ENCODE measurements at regions not wholly inside any gene's neighbourhood (a gene's known extent, or its start where the extent isn't known, plus 50 kb on each side); places are given as distances from the start of the nearest gene placed in this dataset.

DNA sequence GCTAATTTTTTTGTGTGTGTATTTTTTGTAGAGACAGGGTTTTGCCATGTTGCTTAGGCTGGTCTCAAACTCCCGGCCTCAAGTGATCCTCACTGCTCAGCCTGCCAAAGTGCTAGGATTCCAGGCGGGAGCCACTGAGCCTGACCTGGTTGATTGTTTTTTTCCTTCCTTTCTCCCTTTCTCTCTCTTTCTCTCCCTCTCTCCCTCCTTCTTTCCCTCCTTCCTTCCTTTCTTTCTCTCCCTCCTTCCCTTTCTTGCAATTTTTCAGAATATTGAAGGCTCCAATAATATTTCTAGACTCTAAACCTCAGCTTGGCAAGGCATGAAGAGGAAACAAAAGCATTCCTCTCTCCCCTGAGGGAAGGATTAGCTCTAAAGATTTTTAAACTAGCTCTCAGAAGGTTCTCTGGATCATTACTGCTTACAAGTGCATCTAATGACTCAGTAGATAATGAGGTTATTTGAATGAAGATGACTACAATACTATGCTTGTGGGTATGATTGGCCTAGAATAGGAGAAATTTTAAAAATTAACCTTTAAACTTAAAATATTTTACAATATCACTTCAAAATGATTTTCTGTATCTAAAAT lies 68.5 kb upstream of the GADD45A start:
- TF ChIP-seq, protein P1, sequence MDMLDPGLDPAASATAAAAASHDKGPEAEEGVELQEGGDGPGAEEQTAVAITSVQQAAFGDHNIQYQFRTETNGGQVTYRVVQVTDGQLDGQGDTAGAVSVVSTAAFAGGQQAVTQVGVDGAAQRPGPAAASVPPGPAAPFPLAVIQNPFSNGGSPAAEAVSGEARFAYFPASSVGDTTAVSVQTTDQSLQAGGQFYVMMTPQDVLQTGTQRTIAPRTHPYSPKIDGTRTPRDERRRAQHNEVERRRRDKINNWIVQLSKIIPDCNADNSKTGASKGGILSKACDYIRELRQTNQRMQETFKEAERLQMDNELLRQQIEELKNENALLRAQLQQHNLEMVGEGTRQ (CRISPR knock-in tag; IDR thresholded peaks at IDR 0.05): no peak
- TF ChIP-seq, protein P2, sequence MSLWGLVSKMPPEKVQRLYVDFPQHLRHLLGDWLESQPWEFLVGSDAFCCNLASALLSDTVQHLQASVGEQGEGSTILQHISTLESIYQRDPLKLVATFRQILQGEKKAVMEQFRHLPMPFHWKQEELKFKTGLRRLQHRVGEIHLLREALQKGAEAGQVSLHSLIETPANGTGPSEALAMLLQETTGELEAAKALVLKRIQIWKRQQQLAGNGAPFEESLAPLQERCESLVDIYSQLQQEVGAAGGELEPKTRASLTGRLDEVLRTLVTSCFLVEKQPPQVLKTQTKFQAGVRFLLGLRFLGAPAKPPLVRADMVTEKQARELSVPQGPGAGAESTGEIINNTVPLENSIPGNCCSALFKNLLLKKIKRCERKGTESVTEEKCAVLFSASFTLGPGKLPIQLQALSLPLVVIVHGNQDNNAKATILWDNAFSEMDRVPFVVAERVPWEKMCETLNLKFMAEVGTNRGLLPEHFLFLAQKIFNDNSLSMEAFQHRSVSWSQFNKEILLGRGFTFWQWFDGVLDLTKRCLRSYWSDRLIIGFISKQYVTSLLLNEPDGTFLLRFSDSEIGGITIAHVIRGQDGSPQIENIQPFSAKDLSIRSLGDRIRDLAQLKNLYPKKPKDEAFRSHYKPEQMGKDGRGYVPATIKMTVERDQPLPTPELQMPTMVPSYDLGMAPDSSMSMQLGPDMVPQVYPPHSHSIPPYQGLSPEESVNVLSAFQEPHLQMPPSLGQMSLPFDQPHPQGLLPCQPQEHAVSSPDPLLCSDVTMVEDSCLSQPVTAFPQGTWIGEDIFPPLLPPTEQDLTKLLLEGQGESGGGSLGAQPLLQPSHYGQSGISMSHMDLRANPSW (CRISPR knock-in tag; conservative IDR thresholded peaks at IDR 0.05; ENCODE audit: low read depth): no peak
- TF ChIP-seq, protein P3, sequence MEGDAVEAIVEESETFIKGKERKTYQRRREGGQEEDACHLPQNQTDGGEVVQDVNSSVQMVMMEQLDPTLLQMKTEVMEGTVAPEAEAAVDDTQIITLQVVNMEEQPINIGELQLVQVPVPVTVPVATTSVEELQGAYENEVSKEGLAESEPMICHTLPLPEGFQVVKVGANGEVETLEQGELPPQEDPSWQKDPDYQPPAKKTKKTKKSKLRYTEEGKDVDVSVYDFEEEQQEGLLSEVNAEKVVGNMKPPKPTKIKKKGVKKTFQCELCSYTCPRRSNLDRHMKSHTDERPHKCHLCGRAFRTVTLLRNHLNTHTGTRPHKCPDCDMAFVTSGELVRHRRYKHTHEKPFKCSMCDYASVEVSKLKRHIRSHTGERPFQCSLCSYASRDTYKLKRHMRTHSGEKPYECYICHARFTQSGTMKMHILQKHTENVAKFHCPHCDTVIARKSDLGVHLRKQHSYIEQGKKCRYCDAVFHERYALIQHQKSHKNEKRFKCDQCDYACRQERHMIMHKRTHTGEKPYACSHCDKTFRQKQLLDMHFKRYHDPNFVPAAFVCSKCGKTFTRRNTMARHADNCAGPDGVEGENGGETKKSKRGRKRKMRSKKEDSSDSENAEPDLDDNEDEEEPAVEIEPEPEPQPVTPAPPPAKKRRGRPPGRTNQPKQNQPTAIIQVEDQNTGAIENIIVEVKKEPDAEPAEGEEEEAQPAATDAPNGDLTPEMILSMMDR (IDR thresholded peaks at IDR 0.05): no peak
- TF ChIP-seq ESRRA (CRISPR knock-in tag; IDR thresholded peaks at IDR 0.05; ENCODE audit: borderline replicate concordance) (no peak), NFE2L1 (CRISPR knock-in tag; IDR thresholded peaks at IDR 0.05) (no peak), PRRX2 (CRISPR knock-in tag; IDR thresholded peaks at IDR 0.05) (no peak), ETV6 (CRISPR knock-in tag; IDR thresholded peaks at IDR 0.05) (no peak), ZNF232 (CRISPR knock-in tag; IDR thresholded peaks at IDR 0.05) (no peak)
- TF ChIP-seq, protein P4, sequence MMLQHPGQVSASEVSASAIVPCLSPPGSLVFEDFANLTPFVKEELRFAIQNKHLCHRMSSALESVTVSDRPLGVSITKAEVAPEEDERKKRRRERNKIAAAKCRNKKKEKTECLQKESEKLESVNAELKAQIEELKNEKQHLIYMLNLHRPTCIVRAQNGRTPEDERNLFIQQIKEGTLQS (CRISPR knock-in tag; conservative IDR thresholded peaks at IDR 0.05): no peak
- TF ChIP-seq, protein P5, sequence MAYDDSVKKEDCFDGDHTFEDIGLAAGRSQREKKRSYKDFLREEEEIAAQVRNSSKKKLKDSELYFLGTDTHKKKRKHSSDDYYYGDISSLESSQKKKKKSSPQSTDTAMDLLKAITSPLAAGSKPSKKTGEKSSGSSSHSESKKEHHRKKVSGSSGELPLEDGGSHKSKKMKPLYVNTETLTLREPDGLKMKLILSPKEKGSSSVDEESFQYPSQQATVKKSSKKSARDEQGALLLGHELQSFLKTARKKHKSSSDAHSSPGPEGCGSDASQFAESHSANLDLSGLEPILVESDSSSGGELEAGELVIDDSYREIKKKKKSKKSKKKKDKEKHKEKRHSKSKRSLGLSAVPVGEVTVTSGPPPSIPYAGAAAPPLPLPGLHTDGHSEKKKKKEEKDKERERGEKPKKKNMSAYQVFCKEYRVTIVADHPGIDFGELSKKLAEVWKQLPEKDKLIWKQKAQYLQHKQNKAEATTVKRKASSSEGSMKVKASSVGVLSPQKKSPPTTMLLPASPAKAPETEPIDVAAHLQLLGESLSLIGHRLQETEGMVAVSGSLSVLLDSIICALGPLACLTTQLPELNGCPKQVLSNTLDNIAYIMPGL (CRISPR knock-in tag; IDR thresholded peaks at IDR 0.05): no peak
